ENCODE measurements at regions not wholly inside any gene's neighbourhood (a gene's known extent, or its start where the extent isn't known, plus 50 kb on each side); places are given as distances from the start of the nearest gene placed in this dataset.
"Not testable (repeated sequence)": the region's sequence is repeated elsewhere in the genome, so short reads cannot be mapped to it uniquely, and the experiment has no call there.

DNA sequence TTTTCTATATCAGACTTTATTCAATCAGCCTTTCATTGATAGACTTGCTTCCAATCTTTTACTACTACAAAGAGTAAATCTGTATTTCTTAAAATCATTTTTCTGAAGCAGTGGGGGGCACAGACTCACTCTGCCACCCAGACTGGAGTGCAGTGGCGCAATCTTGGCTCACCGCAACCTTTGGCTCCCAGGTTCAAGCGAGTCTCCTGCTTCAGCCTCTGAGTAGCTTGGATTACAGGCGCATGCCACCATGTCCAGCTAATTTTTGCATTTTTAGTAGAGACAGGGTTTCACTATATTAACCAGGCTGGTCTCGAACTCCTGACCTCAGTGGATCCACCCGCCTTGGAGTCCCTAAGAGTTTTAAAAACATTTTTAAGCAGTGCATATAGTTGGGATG lies 270.6 kb upstream of the REG3G start:
- no TSS peak for BruUV-seq (replicated peaks)

DNA sequence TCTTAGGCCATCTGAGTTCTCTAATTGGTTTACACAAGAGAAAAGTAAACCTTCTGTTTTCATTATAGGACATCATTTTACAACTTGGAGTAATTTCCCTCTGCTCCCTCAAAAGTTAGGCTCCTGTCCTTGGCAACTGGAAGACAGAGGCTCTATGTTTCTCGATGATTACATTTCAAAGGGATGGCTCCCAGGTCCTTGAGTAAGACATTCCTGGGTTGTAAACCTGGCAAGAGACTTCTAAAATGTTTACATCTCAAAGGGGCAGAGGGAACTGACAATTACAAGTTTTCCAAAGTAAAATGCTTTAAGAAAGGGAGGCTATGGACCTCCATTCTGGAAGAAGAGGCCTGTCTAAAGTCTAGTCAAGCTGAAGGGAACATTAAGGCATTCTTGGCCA lies 268.3 kb upstream of the REG3G start:
- POLR2A ChIA-PET: no interaction called here
- no peak overlapping the region for H3K4me3 ChIP-seq (ENCODE audit: low read depth, low read length)
- DNase-seq: no peak
- Mint-ChIP-seq H3K4me3 (ENCODE audit: unreplicated experiment) (no peak overlapping the region), H3K9me3 (ENCODE audit: unreplicated experiment) (peaks cover 40% of the 10 kb centered on the region), H3K27ac (ENCODE audit: unreplicated experiment) (no peak overlapping the region), H3K4me1 (ENCODE audit: low read depth, unreplicated experiment) (no peaks in the 10 kb centered on the region), H3K27me3 (ENCODE audit: insufficient read depth, unreplicated experiment) (peaks cover 2% of the 10 kb centered on the region), H3K36me3 (ENCODE audit: insufficient read depth, unreplicated experiment) (no peaks in the 10 kb centered on the region)
- no peaks in the 10 kb centered on the region for H3K4me1 ChIP-seq
- CTCF ChIA-PET: no interaction called here
- no TSS peak for BruUV-seq (replicated peaks)
- peaks cover 7% of the 10 kb centered on the region for H3K9me3 ChIP-seq
- intact Hi-C loops (cut with micrococcal nuclease; ENCODE audit: unreplicated experiment): no loop called here
- TF ChIP-seq, protein P1, sequence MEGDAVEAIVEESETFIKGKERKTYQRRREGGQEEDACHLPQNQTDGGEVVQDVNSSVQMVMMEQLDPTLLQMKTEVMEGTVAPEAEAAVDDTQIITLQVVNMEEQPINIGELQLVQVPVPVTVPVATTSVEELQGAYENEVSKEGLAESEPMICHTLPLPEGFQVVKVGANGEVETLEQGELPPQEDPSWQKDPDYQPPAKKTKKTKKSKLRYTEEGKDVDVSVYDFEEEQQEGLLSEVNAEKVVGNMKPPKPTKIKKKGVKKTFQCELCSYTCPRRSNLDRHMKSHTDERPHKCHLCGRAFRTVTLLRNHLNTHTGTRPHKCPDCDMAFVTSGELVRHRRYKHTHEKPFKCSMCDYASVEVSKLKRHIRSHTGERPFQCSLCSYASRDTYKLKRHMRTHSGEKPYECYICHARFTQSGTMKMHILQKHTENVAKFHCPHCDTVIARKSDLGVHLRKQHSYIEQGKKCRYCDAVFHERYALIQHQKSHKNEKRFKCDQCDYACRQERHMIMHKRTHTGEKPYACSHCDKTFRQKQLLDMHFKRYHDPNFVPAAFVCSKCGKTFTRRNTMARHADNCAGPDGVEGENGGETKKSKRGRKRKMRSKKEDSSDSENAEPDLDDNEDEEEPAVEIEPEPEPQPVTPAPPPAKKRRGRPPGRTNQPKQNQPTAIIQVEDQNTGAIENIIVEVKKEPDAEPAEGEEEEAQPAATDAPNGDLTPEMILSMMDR (IDR thresholded peaks at IDR 0.05; ENCODE audit: insufficient read depth in 1 of 2, low read depth in 1 of 2, low read length in 1 of 2, severe bottlenecking in 1 of 2, unreplicated experiment in 1 of 2): no peak
- H3K36me3 ChIP-seq (ENCODE audit: control insufficient read depth, insufficient read depth, low read length): no peaks in the 10 kb centered on the region
- no peaks in the 10 kb centered on the region for H3K27me3 ChIP-seq (replicated peaks; ENCODE audit: control insufficient read depth, insufficient read depth, low read length)

More for the DNA sequence above, 270.6 kb upstream of the REG3G start:
- H3K4me1 Mint-ChIP-seq (ENCODE audit: low read depth, unreplicated experiment): no peaks in the 10 kb centered on the region
- no peaks in the 10 kb centered on the region for H3K36me3 Mint-ChIP-seq (ENCODE audit: insufficient read depth, unreplicated experiment)
- no peak overlapping the region for H3K27ac Mint-ChIP-seq (ENCODE audit: unreplicated experiment)
- intact Hi-C loops (cut with micrococcal nuclease; ENCODE audit: unreplicated experiment): no loop called here
- Histone ChIP-seq H3K27me3 (replicated peaks; ENCODE audit: control insufficient read depth, insufficient read depth, low read length) (no peaks in the 10 kb centered on the region), H3K4me3 (ENCODE audit: low read depth, low read length) (no peak overlapping the region), H3K4me1 (no peaks in the 10 kb centered on the region), H3K9me3 (no peaks in the 10 kb centered on the region), H3K36me3 (ENCODE audit: control insufficient read depth, insufficient read depth, low read length) (no peaks in the 10 kb centered on the region)
- ChIA-PET POLR2A (no interaction called here), CTCF (no interaction called here)
- H3K4me3 Mint-ChIP-seq (ENCODE audit: unreplicated experiment): no peak overlapping the region
- TF ChIP-seq, protein P1 (IDR thresholded peaks at IDR 0.05; ENCODE audit: insufficient read depth in 1 of 2, low read depth in 1 of 2, low read length in 1 of 2, severe bottlenecking in 1 of 2, unreplicated experiment in 1 of 2): no peak
- H3K27me3 Mint-ChIP-seq (ENCODE audit: insufficient read depth, unreplicated experiment): peaks cover 2% of the 10 kb centered on the region
- peaks cover 18% of the 10 kb centered on the region for H3K9me3 Mint-ChIP-seq (ENCODE audit: unreplicated experiment)
- DNase-seq: no peak

DNA sequence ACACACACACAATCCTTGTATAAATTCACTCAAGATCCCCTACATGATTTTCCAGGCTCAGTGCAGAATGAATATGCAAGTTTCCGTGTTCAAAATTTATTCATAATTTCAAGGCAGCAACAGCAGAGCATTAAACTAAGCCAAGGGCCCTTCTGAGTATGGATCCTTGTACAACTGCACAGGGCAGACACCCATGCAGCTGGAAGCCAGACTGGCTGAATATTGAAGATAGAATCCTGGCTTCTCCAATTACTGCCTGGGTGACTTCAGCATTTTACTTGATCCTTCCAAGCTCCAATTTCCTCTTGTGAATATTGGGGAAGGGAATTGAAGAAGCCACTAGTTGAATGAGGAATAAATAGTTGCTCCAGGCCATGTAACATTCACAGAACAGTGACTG lies 267.9 kb upstream of the REG3G start:
- no peak for DNase-seq
- TF ChIP-seq, protein P1 (IDR thresholded peaks at IDR 0.05; ENCODE audit: insufficient read depth in 1 of 2, low read depth in 1 of 2, low read length in 1 of 2, severe bottlenecking in 1 of 2, unreplicated experiment in 1 of 2): no peak
- no peaks in the 10 kb centered on the region for H3K36me3 Mint-ChIP-seq (ENCODE audit: insufficient read depth, unreplicated experiment)
- H3K27me3 Mint-ChIP-seq (ENCODE audit: insufficient read depth, unreplicated experiment): peaks cover 2% of the 10 kb centered on the region
- POLR2A ChIA-PET: no interaction called here
- Histone ChIP-seq H3K9me3 (peaks cover 7% of the 10 kb centered on the region), H3K4me3 (ENCODE audit: low read depth, low read length) (no peak overlapping the region), H3K36me3 (ENCODE audit: control insufficient read depth, insufficient read depth, low read length) (no peaks in the 10 kb centered on the region), H3K4me1 (no peaks in the 10 kb centered on the region), H3K27me3 (replicated peaks; ENCODE audit: control insufficient read depth, insufficient read depth, low read length) (no peaks in the 10 kb centered on the region)
- peaks cover 45% of the 10 kb centered on the region for H3K9me3 Mint-ChIP-seq (ENCODE audit: unreplicated experiment)
- no peaks in the 10 kb centered on the region for H3K4me1 Mint-ChIP-seq (ENCODE audit: low read depth, unreplicated experiment)
- intact Hi-C loops (cut with micrococcal nuclease; ENCODE audit: unreplicated experiment): no loop called here
- CTCF ChIA-PET: no interaction called here
- H3K27ac Mint-ChIP-seq (ENCODE audit: unreplicated experiment): no peak overlapping the region
- no TSS peak for BruUV-seq (replicated peaks)
- no peak overlapping the region for H3K4me3 Mint-ChIP-seq (ENCODE audit: unreplicated experiment)

DNA sequence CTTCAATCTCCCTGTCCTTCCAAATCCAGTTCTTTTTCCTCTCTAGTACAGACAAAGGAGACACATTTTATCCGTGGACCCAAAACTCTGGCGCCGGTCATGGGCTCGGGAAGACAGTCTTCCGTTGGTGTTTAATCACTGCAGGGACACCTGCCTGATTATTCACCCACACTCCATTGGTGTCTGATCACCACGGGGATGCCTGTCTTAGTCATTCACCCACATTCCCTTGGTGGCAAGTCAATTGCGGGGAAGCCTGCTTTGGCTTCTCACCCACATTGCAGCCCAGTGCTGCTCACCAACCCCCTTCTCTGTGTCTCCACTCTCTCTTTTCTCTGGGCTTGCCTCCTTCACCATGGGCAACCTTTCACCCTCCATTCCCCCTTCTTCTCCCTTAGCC lies 266.7 kb upstream of the REG3G start:
- H3K9me3 Mint-ChIP-seq (ENCODE audit: unreplicated experiment): peaks cover 54% of the 10 kb centered on the region
- DNase-seq; BruUV-seq (replicated peaks); H3K4me3 ChIP-seq (ENCODE audit: low read depth, low read length); POLR2A ChIA-PET; H3K27me3 ChIP-seq (replicated peaks; ENCODE audit: control insufficient read depth, insufficient read depth, low read length); intact Hi-C loops (cut with micrococcal nuclease; ENCODE audit: unreplicated experiment); H3K27ac Mint-ChIP-seq (ENCODE audit: unreplicated experiment); H3K9me3 ChIP-seq; H3K36me3 ChIP-seq (ENCODE audit: control insufficient read depth, insufficient read depth, low read length); H3K27me3 Mint-ChIP-seq (ENCODE audit: insufficient read depth, unreplicated experiment); CTCF ChIA-PET; H3K4me1 ChIP-seq; H3K4me1 Mint-ChIP-seq (ENCODE audit: low read depth, unreplicated experiment); H3K36me3 Mint-ChIP-seq (ENCODE audit: insufficient read depth, unreplicated experiment); H3K4me3 Mint-ChIP-seq (ENCODE audit: unreplicated experiment): not testable (repeated sequence)
